ENCODE measurements at regions not wholly inside any gene's neighbourhood (a gene's known extent, or its start where the extent isn't known, plus 50 kb on each side); places are given as distances from the start of the nearest gene placed in this dataset.

DNA sequence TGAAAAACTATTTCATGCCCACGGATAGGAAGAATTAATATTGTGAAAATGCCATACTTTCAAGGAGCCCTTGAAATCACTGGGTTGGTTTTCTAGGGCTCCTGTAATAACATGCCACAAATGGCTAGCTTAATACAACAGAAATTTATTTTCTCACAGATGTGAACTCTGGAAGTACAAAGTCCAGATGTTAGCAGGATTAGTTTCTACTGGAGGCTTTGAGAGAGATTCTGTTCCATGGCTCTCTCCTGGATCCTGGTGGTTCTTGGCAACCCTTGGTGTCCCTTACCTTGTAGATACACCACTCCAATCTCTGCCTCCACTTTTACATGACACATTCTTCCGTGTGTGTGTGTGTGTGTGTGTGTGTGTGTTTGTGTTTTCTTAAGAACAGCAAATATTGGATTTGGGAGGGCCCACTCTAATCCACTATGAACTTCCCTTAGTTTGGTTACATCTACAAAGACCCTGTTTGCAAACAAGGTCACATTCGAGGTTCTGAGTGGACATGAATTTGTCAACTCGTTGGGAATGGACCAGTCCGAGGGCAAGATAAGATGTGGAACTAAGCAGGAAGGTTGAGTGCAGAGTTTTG lies 381.1 kb downstream of the IPO8 start:
- TF ChIP-seq EZH2 (IDR thresholded peaks at IDR 0.05; ENCODE audit: insufficient read depth, low read length) = no peak
- TF ChIP-seq, protein P1, sequence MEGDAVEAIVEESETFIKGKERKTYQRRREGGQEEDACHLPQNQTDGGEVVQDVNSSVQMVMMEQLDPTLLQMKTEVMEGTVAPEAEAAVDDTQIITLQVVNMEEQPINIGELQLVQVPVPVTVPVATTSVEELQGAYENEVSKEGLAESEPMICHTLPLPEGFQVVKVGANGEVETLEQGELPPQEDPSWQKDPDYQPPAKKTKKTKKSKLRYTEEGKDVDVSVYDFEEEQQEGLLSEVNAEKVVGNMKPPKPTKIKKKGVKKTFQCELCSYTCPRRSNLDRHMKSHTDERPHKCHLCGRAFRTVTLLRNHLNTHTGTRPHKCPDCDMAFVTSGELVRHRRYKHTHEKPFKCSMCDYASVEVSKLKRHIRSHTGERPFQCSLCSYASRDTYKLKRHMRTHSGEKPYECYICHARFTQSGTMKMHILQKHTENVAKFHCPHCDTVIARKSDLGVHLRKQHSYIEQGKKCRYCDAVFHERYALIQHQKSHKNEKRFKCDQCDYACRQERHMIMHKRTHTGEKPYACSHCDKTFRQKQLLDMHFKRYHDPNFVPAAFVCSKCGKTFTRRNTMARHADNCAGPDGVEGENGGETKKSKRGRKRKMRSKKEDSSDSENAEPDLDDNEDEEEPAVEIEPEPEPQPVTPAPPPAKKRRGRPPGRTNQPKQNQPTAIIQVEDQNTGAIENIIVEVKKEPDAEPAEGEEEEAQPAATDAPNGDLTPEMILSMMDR (IDR thresholded peaks at IDR 0.05; ENCODE audit: insufficient read depth, low read depth, low read length) = no peak
